Keratinocyte (primary cell): ENCODE measurements at regions not wholly inside any gene's neighbourhood (a gene's known extent, or its start where the extent isn't known, plus 50 kb on each side); places are given as distances from the start of the nearest gene placed in this dataset.

Experiments used
- DNase-seq: peaks from one replicate; pipeline ENCODE4 v3.0.0-alpha.2; 2011; ENCODE audit warnings: low read depth, missing footprints, low spot score
- FAIRE-seq: peaks from 2 replicates; lab custom pipeline; 2011; peaks lifted over from hg19 to GRCh38; lab: Jason Lieb, UNC
- H2AFZ ChIP-seq: 2 replicates; pipeline ENCODE4 v1.6.0; 2012; ENCODE audit warnings: low read length, control low read depth, inconsistent platforms; ENCODE audit not compliant: control insufficient read depth
- H3K27ac ChIP-seq: 2 replicates; pipeline ENCODE4 v1.5.1; 2011; ENCODE audit warnings: low read length; ENCODE audit not compliant: control insufficient read depth, insufficient read depth
- H3K27me3 ChIP-seq: 3 replicates; pipeline ENCODE4 v1.6.0; 2011; ENCODE audit warnings: low read length; ENCODE audit not compliant: control insufficient read depth, insufficient read depth; ENCODE audit errors: extremely low read depth
- H3K36me3 ChIP-seq, 2 experiments: 2 replicates in 1 of 2; 3 replicates in 1 of 2; pipeline ENCODE4 v1.5.1; 2011; ENCODE audit warnings: low read length in 2 of 2, mild to moderate bottlenecking in 1 of 2; ENCODE audit not compliant: control insufficient read depth in 2 of 2, insufficient read depth in 2 of 2; ENCODE audit errors: extremely low read depth in 1 of 2
- H3K4me1 ChIP-seq: 3 replicates; pipeline ENCODE4 v1.5.1; 2011; ENCODE audit warnings: low read length; ENCODE audit not compliant: control insufficient read depth, insufficient read depth; ENCODE audit errors: extremely low read depth
- H3K4me2 ChIP-seq: 3 replicates; pipeline ENCODE4 v1.6.0; 2011; ENCODE audit warnings: low read depth, low read length; ENCODE audit not compliant: control insufficient read depth, insufficient read depth; ENCODE audit errors: extremely low read depth
- H3K4me3 ChIP-seq, 3 experiments: fragments of 200-600 bp in 1 of 3; sonication (generic) in 1 of 3; 2 replicates in 2 of 3; 3 replicates in 1 of 3; pipeline ENCODE4 v1.5.1; 2011 to 2016; ENCODE audit warnings: low read length in 3 of 3, mild to moderate bottlenecking in 3 of 3, control low read depth in 2 of 3, inconsistent platforms in 1 of 3, low read depth in 1 of 3, mixed read lengths in 1 of 3, mixed run types in 1 of 3, moderate library complexity in 1 of 3; ENCODE audit not compliant: control insufficient read depth in 2 of 3, insufficient read depth in 2 of 3; ENCODE audit errors: extremely low read depth in 1 of 3
- H3K79me2 ChIP-seq: 2 replicates; pipeline ENCODE4 v1.6.0; 2012; ENCODE audit warnings: low read length; ENCODE audit not compliant: control insufficient read depth, insufficient read depth
- H3K9ac ChIP-seq: 3 replicates; pipeline ENCODE4 v1.6.0; 2011; ENCODE audit warnings: low read length; ENCODE audit not compliant: control insufficient read depth, insufficient read depth; ENCODE audit errors: extremely low read depth
- H3K9me1 ChIP-seq: 3 replicates; pipeline ENCODE4 v1.6.0; 2011; ENCODE audit warnings: low read length; ENCODE audit not compliant: control insufficient read depth, insufficient read depth; ENCODE audit errors: extremely low read depth
- H3K9me3 ChIP-seq: 2 replicates; pipeline ENCODE4 v1.5.1; 2012; ENCODE audit warnings: low read depth, low read length; ENCODE audit not compliant: control insufficient read depth
- H4K20me1 ChIP-seq: 3 replicates; pipeline ENCODE4 v1.6.0; 2011; ENCODE audit warnings: low read length; ENCODE audit not compliant: control insufficient read depth, insufficient read depth; ENCODE audit errors: extremely low read depth
- EZH2 ChIP-seq: IDR thresholded peaks from one replicate; pipeline ENCODE4 v1.6.1; 2012; ENCODE audit warnings: inconsistent platforms, mild to moderate bottlenecking, low read length, moderate library complexity
- dilution Hi-C: fragments of 300-500 bp; cut with MboI; formaldehyde crosslinking; loops from one replicate; pipeline ENCODE4 v1.7.0; 2020; ENCODE audit warnings: low sequenced_read_pairs; ENCODE audit not compliant: extremely low pct_ligation_motif_present
- TF ChIP-seq, protein P1 (sequence below), 3 experiments: IDR thresholded peaks in 1 of 3; conservative IDR thresholded peaks in 1 of 3; optimal IDR thresholded peaks in 1 of 3; 2 replicates in 2 of 3; 3 replicates in 1 of 3; pipeline versions ENCODE3 to v1.5.1; 2011; ENCODE audit warnings: low read length in 3 of 3, mild to moderate bottlenecking in 3 of 3, moderate library complexity in 2 of 3, control low read depth in 1 of 3, inconsistent platforms in 1 of 3; ENCODE audit not compliant: insufficient read depth in 2 of 3; ENCODE audit errors: extremely low read depth in 1 of 3

DNA sequence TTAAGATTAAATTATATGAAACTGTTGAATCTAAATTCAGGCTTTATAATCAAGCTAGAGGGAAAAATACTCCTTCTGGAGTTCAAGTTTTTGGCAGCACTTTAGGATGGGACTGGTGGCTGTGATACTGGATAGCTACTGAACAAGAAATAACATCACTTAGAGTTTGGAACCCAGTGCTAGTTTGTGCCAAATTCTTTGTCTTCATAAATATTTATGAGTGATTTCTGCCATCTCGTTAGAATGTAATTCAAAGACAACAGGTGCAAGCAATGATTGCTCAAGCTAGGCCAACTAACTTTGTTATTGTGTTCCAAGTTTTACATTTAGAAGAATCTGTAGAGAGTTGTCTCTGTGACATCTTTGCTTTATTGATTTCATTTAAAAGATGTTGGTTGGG, 417.9 kb downstream of the FAT4 start:
- H3K79me2 ChIP-seq: no peaks in the 10 kb centered on the region
- no peaks in the 10 kb centered on the region for H3K9me1 ChIP-seq
- no peaks in the 10 kb centered on the region for H3K27me3 ChIP-seq
- H2AFZ ChIP-seq: no peak overlapping the region
- no peaks in the 10 kb centered on the region for H3K36me3 ChIP-seq
- no peak overlapping the region for H3K4me2 ChIP-seq
- no peaks in the 10 kb centered on the region for H3K9me3 ChIP-seq
- H3K9ac ChIP-seq: no peak overlapping the region
- no peak overlapping the region for H3K4me3 ChIP-seq
- dilution Hi-C loops: no loop called here
- H4K20me1 ChIP-seq: no peaks in the 10 kb centered on the region
- DNase-seq (no peak), FAIRE-seq (no peak)
- peaks cover 49% of the 10 kb centered on the region for H3K4me1 ChIP-seq
- no peak overlapping the region for H3K27ac ChIP-seq
- TF ChIP-seq, protein P1, sequence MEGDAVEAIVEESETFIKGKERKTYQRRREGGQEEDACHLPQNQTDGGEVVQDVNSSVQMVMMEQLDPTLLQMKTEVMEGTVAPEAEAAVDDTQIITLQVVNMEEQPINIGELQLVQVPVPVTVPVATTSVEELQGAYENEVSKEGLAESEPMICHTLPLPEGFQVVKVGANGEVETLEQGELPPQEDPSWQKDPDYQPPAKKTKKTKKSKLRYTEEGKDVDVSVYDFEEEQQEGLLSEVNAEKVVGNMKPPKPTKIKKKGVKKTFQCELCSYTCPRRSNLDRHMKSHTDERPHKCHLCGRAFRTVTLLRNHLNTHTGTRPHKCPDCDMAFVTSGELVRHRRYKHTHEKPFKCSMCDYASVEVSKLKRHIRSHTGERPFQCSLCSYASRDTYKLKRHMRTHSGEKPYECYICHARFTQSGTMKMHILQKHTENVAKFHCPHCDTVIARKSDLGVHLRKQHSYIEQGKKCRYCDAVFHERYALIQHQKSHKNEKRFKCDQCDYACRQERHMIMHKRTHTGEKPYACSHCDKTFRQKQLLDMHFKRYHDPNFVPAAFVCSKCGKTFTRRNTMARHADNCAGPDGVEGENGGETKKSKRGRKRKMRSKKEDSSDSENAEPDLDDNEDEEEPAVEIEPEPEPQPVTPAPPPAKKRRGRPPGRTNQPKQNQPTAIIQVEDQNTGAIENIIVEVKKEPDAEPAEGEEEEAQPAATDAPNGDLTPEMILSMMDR (optimal IDR thresholded peaks at IDR 0.05 in 1 of 3, IDR thresholded peaks at IDR 0.05 in 1 of 3, conservative IDR thresholded peaks at IDR 0.05 in 1 of 3; ENCODE audit: extremely low read depth in 1 of 3, insufficient read depth in 2 of 3, low read length in 3 of 3): no peak
- TF ChIP-seq EZH2: no peak

GRCh38 chr4:125734504-125734903, 419.7 kb downstream of the FAT4 start:
- Histone ChIP-seq H3K4me2 (no peak overlapping the region), H2AFZ (peak overlapping the region; percentile 27)

More at GRCh38 chr4:125734504-125734903, 419.7 kb downstream of the FAT4 start:
- no peak for FAIRE-seq
- H3K9me1 ChIP-seq: no peaks in the 10 kb centered on the region
- peaks cover 31% of the 10 kb centered on the region for H3K4me1 ChIP-seq
- dilution Hi-C loops: no loop called here
- no peaks in the 10 kb centered on the region for H4K20me1 ChIP-seq
- no peaks in the 10 kb centered on the region for H3K27me3 ChIP-seq
- peak overlapping the region; percentile 59 for H3K27ac ChIP-seq
- H3K9ac ChIP-seq: no peak overlapping the region
- no peak for DNase-seq
- no peak overlapping the region for H3K4me3 ChIP-seq
- no peaks in the 10 kb centered on the region for H3K79me2 ChIP-seq
- H3K36me3 ChIP-seq: no peaks in the 10 kb centered on the region
- H3K9me3 ChIP-seq: no peaks in the 10 kb centered on the region
- TF ChIP-seq, protein P1 (optimal IDR thresholded peaks at IDR 0.05 in 1 of 3, IDR thresholded peaks at IDR 0.05 in 1 of 3, conservative IDR thresholded peaks at IDR 0.05 in 1 of 3; ENCODE audit: extremely low read depth in 1 of 3, insufficient read depth in 2 of 3, low read length in 3 of 3): no peak
